ENCODE measurements at regions not wholly inside any gene's neighbourhood (a gene's known extent, or its start where the extent isn't known, plus 50 kb on each side); places are given as distances from the start of the nearest gene placed in this dataset.

DNA sequence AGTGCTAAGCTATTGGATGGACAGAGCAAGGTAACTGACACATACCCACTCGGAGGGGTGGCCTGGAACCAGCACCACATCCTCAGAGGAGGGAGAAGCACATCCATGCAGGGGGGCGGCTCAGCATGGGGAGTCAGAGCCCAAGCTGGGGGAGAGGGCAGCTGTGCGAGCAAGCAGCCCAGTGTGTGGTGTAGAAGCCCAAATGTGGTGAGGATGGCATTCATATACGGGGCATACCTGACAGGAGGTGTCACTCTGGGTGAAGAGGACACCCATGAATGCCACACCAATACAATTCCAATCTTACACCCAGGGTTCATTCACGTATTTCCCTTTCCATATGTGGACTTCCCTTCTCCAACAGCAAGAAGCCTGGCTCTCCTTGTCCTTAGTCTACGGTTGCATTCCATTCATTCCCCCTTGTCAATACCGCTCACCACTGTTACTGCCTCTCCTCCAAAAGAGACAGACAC is 58.7 kb upstream of the ACAN start:
- no peak for DNase-seq (ENCODE audit: low spot score)

DNA sequence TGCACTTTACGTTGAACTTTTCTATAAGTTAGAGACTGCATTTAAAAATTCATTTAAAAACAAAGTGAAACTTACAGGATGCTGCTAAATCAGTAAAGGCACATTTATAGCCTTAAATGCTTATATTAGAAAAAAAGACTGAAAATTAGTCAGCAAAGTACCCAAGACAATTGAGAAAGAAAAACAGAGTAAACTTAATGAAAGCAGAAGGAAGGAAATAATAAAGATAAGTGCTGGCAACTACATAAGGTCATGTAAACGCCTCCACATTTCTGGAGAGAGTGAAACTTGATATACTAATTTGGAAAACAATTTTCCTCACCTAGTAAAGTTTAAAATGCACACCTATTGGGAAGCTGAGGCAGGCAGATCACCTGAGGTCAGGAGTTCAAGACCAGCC is 58.2 kb upstream of the ACAN start:
- DNase-seq (ENCODE audit: low spot score) = no peak

DNA sequence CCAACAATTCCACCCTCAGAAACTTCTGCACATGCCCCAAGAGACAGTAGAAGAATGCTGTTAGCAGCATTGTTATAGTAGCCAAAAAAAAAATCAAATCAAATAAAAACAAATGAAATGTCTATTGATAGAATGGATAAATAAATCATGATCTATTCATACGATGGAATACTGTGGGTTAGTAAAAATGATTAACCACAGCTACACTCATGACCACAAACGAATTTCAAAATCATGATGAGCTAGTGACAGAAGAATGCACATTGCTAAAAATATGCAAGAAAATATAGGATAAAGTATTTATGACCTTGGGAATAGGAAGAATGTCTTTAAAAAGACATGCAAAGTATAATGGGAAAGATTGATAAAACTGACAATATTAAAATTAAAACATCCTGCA is 57.5 kb upstream of the ACAN start:
- peak; percentile 65 for DNase-seq (ENCODE audit: low spot score)

DNA sequence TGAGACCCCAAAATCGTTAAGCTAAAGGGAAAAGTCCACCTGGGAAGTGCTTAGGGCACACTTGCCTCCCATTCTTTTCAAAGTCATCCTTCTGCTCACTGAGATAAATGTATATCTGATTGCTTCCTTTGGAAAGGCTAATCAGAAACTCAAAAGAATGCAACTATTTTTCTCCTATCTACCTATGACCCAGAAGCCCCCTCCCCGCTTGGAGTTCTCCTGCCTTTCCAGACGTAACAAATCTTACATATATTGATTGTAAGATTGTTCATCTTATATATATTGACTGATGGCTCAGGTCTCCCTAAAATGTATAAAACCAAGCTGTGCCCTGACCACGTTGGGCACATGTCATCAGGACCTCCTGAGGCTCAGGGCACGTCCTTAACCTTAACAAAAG is 56.8 kb upstream of the ACAN start:
- no peak for DNase-seq (ENCODE audit: low spot score)

DNA sequence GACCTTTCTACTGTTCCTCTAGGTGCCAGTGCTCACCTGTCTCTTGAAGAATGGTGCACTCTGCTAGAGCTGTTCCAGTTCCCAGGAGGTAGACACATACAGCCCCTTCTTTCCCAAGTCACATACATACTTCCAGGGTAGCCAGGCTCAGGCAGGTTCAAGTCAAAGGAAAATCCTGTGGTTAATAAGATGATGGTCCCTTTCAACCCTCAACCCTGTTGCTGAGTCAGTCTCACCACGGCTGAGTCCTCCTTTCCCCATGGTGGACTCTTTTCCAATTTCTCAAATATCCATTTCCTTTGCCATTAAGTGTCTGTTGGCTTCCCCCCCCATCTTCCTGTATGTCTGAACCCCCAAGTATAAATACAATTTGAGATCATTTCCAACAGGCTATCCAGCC is 56.1 kb upstream of the ACAN start:
- no peak for DNase-seq (ENCODE audit: low spot score)

DNA sequence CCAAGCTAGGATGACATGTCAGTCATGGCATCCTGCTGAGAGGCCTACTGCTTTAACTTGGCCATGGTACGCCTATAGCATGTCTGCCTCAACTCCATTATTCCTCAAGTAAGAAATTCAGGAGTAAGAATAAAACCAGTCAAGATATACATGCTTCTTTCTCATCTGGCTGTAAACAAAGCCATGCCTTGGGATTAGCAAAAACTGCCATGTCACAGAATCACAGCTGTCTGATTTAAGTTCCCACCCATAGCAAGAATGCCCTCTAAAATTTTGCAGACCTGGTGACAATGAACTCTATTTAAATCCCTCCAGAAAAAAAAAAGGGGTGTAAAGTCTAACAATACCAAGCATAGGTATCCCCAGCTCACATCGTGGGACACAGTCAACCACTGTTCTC is 55.6 kb upstream of the ACAN start:
- no peak for DNase-seq (ENCODE audit: low spot score)

DNA sequence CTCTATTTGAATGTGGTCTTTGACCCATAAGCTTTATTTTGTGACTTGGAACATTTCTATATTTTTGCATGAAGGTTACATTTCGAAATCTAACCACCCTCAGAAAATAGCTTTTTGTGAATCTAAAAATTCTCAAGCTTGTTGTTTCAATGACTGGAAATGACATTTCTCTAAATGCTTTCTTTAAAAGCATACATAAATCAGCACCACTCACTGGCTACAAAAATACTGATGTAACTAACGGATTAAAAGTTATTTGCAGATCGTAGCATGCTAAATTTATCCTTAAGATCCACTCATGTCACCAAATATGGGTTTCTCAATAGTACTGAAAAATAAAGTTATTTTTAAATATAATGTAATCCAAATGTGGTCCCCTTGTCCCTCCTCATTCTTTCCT is 55.2 kb upstream of the ACAN start:
- peak; percentile 35 for DNase-seq (ENCODE audit: low spot score)

DNA sequence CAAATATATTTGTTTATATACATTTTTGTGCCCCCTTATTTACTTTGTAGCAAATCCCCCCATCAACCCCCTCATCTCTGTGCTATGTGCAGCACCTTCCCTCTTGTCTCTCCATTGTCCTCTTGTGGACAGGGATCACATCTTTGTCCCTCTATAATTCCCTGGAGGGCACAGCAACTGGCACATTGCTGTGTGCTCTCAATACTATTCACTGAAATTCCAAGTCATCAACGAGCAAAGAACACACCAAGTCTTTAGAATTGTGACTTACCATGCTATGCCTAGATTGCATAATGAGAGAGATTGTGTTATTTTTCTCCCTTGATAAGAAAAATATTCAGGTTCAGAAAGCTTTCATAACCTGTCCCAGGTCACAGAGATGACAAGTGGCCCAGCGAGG is 54.6 kb upstream of the ACAN start:
- no peak for DNase-seq (ENCODE audit: low spot score)

DNA sequence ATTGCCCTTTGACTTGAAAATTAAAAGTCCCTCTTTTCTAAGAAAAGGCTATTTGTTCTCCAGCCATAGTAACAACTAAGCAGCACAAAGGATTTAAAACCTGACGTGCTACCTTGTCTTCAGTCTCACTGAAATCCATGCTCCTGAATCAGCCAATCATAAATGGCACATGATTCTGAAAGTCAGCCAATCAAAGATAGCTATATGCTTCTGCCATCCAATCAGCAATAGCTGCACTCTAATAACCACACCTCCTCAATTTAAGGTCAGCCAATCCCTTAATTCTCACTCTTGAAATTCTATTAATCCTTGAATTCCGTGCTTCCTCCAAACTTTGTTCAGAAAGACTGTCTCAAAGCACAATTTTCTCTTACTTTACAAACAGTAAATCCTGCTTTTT is 53.5 kb upstream of the ACAN start:
- DNase-seq (ENCODE audit: low spot score) = no peak

DNA sequence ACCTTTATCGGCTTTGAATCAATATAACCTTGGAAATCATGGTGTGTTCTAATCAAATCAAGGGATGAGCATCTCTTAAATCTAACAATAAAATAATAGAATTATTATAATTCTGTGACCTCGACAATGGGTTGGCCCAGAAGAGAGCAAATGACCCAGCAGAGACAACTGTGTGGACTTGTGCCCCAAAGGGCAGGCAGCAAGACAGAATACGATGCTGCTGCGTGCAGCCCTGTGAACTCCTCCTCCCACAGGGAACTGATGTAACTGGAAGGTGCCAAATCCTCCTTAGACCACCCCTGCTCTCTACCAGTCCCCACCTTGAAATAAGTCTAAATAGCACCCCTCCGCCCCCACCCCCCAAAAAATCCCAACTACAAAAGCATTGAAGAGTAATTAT is 50.7 kb upstream of the ACAN start:
- no peak for DNase-seq (ENCODE audit: low spot score)

DNA sequence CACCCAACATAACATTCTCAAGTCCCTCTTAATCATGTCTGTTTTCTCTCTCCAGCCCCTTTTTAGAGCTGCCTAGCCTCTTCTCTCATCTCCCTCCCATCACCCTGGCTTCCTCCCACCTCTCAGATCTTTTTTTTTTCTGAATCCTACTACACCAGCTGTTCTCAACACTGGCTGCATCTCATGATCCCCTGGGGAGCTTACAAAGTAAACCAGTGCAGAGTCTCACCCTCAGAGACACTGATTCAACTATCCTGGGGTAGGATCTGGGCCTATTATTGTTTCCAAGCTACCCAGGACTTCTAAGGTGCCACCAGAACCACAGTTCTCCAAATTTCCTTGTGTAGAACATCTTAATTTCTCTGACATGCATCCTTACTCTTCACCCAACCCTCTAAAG is 50.3 kb upstream of the ACAN start:
- peak; percentile 46 for DNase-seq (ENCODE audit: low spot score)
